T47D (cell line): ENCODE measurements at regions not wholly inside any gene's neighbourhood (a gene's known extent, or its start where the extent isn't known, plus 50 kb on each side); places are given as distances from the start of the nearest gene placed in this dataset.
A peak's percentile ranks its signal among the peaks of the same experiment; 100 is the strongest.

Experiments used
- DNase-seq, 2 experiments: peaks; one replicate each; pipeline versions ENCODE4 v3.0.0 to v3.0.0-alpha.2; 2011 to 2012; ENCODE audit warnings: low read depth in 1 of 2, low spot score in 1 of 2
- JUND ChIP-seq: IDR thresholded peaks from 2 replicates; pipeline ENCODE4 v1.6.1; 2012; ENCODE audit warnings: low read depth
- in situ Hi-C: cut with HindIII; loops from 2 replicates; pipeline ENCODE4 v1.10.0; 2016; ENCODE audit warnings: low sequenced_read_pairs, low pct_unique_long_range_greater_than_20kb

GRCh38 chr2:70397186-70397585 lies 95.3 kb upstream of the FAM136A start:
- in situ Hi-C loops = no loop called here
- TF ChIP-seq JUND = no peak
- DNase-seq = no peak

- in situ Hi-C loops = no loop called here
- DNase-seq = no peak
- TF ChIP-seq JUND = no peak
Measured at GRCh38 chr2:70396612-70397011, 94.7 kb upstream of the FAM136A start.

- in situ Hi-C loops = no loop called here
- no peak for TF ChIP-seq JUND
- DNase-seq = no peak
Measured at GRCh38 chr2:70393881-70394280, 92.0 kb upstream of the FAM136A start.

GRCh38 chr2:70391988-70392387 lies 90.1 kb upstream of the FAM136A start:
- no peak for DNase-seq
- in situ Hi-C loops = no loop called here
- no peak for TF ChIP-seq JUND

- TF ChIP-seq JUND = no peak
- in situ Hi-C loops = no loop called here
Measured at GRCh38 chr2:70391259-70391658, 89.4 kb upstream of the FAM136A start.

GRCh38 chr2:70388813-70389212 lies 86.9 kb upstream of the FAM136A start:
- TF ChIP-seq JUND = no peak
- in situ Hi-C loops = no loop called here
- DNase-seq = no peak

More at GRCh38 chr2:70391259-70391658, 89.4 kb upstream of the FAM136A start:
- no peak for DNase-seq

- in situ Hi-C loops = no loop called here
- no peak for TF ChIP-seq JUND
- DNase-seq = no peak
Measured at GRCh38 chr2:70388128-70388527, 86.3 kb upstream of the FAM136A start.

GRCh38 chr2:70385966-70386595 lies 84.2 kb upstream of the FAM136A start:
- DNase-seq = peak in 1 of 2 experiments; percentile 73
- no peak for TF ChIP-seq JUND
- in situ Hi-C loops = no loop called here

- no peak for DNase-seq
- TF ChIP-seq JUND = no peak
- in situ Hi-C loops = no loop called here
Measured at GRCh38 chr2:70385204-70385603, 83.3 kb upstream of the FAM136A start.

- peak in 1 of 2 experiments; percentile 76 for DNase-seq
- in situ Hi-C loops = no loop called here
- TF ChIP-seq JUND = no peak
Measured at GRCh38 chr2:70381821-70382220, 80.0 kb upstream of the FAM136A start.

- no peak for DNase-seq
- in situ Hi-C loops = no loop called here
- TF ChIP-seq JUND = no peak
Measured at GRCh38 chr2:70381235-70381634, 79.4 kb upstream of the FAM136A start.

GRCh38 chr2:70380621-70381020 lies 78.8 kb upstream of the FAM136A start:
- no peak for DNase-seq
- in situ Hi-C loops = no loop called here
- TF ChIP-seq JUND = no peak

- DNase-seq = no peak
- in situ Hi-C loops = no loop called here
- TF ChIP-seq JUND = no peak
Measured at GRCh38 chr2:70374616-70375015, 72.7 kb upstream of the FAM136A start.

- DNase-seq = no peak
- in situ Hi-C loops = no loop called here
Measured at GRCh38 chr2:70371753-70372152, 69.9 kb upstream of the FAM136A start.

More at GRCh38 chr2:70371753-70372152, 69.9 kb upstream of the FAM136A start:
- TF ChIP-seq JUND = no peak
